ENCODE measurements at regions not wholly inside any gene's neighbourhood (a gene's known extent, or its start where the extent isn't known, plus 50 kb on each side); places are given as distances from the start of the nearest gene placed in this dataset.

- H3K9me3 Mint-ChIP-seq (ENCODE audit: unreplicated experiment): peaks cover 3% of the 10 kb centered on the region
- H3K36me3 Mint-ChIP-seq (ENCODE audit: unreplicated experiment): no peaks in the 10 kb centered on the region
- no peak overlapping the region for H3K4me3 Mint-ChIP-seq (ENCODE audit: unreplicated experiment)
- peaks cover 17% of the 10 kb centered on the region for H3K4me1 Mint-ChIP-seq (ENCODE audit: low read depth, unreplicated experiment)
- H3K27ac Mint-ChIP-seq (ENCODE audit: unreplicated experiment): no peak overlapping the region
- no peak for DNase-seq
- H3K27me3 Mint-ChIP-seq (ENCODE audit: unreplicated experiment): peaks cover 8% of the 10 kb centered on the region
- no peak for TF ChIP-seq CTCF (IDR thresholded peaks at IDR 0.05; ENCODE audit: partially characterized antibody, unreplicated experiment)
Observed at GRCh38 chr2:121135168-121135853, 149.7 kb downstream of the TFCP2L1 start.

DNA sequence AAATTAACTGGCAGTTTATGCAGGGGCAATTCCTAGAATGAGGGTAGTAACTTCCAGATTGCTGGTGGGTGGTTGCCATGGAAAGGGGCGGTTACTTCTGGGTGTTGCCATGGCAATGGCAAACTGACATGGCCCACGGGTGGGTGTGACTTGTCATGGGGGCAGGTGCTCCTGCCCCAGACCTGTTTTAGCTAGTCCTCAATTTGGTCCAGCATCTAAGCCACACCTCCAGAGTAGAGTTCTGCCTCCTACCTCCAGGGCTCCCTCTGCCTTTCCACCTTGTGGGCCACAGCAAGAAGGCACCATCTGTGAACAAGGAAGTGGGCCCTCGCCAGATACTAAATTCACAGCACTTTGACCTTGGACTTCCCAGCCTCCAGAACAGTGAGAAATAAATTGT lies 148.7 kb downstream of the TFCP2L1 start:
- Mint-ChIP-seq H3K4me1 (ENCODE audit: low read depth, unreplicated experiment) (peaks cover 12% of the 10 kb centered on the region), H3K4me3 (ENCODE audit: unreplicated experiment) (no peak overlapping the region)

GRCh38 chr2:121137571-121137970 lies 147.4 kb downstream of the TFCP2L1 start:
- no peaks in the 10 kb centered on the region for H3K36me3 Mint-ChIP-seq (ENCODE audit: unreplicated experiment)
- no peak overlapping the region for H3K27ac Mint-ChIP-seq (ENCODE audit: unreplicated experiment)
- no peak overlapping the region for H3K4me3 Mint-ChIP-seq (ENCODE audit: unreplicated experiment)
- no peak for TF ChIP-seq CTCF (IDR thresholded peaks at IDR 0.05; ENCODE audit: partially characterized antibody, unreplicated experiment)
- H3K4me1 Mint-ChIP-seq (ENCODE audit: low read depth, unreplicated experiment): peaks cover 8% of the 10 kb centered on the region
- H3K27me3 Mint-ChIP-seq (ENCODE audit: unreplicated experiment): peaks cover 7% of the 10 kb centered on the region
- no peak for DNase-seq
- peaks cover 3% of the 10 kb centered on the region for H3K9me3 Mint-ChIP-seq (ENCODE audit: unreplicated experiment)

More for the DNA sequence above, 148.7 kb downstream of the TFCP2L1 start:
- Mint-ChIP-seq H3K9me3 (ENCODE audit: unreplicated experiment) (peaks cover 3% of the 10 kb centered on the region), H3K36me3 (ENCODE audit: unreplicated experiment) (no peaks in the 10 kb centered on the region), H3K27ac (ENCODE audit: unreplicated experiment) (no peak overlapping the region), H3K27me3 (ENCODE audit: unreplicated experiment) (peaks cover 10% of the 10 kb centered on the region)
- TF ChIP-seq CTCF (IDR thresholded peaks at IDR 0.05; ENCODE audit: partially characterized antibody, unreplicated experiment): no peak
- DNase-seq: no peak

- Mint-ChIP-seq H3K4me1 (ENCODE audit: low read depth, unreplicated experiment) (no peaks in the 10 kb centered on the region), H3K27me3 (ENCODE audit: unreplicated experiment) (peaks cover 2% of the 10 kb centered on the region), H3K4me3 (ENCODE audit: unreplicated experiment) (no peak overlapping the region), H3K27ac (ENCODE audit: unreplicated experiment) (no peak overlapping the region), H3K9me3 (ENCODE audit: unreplicated experiment) (no peaks in the 10 kb centered on the region), H3K36me3 (ENCODE audit: unreplicated experiment) (no peaks in the 10 kb centered on the region)
- no peak for TF ChIP-seq CTCF (IDR thresholded peaks at IDR 0.05; ENCODE audit: partially characterized antibody, unreplicated experiment)
- DNase-seq: no peak
Observed at GRCh38 chr2:121140734-121141133, 144.3 kb downstream of the TFCP2L1 start.

- no peaks in the 10 kb centered on the region for H3K36me3 Mint-ChIP-seq (ENCODE audit: unreplicated experiment)
- H3K27ac Mint-ChIP-seq (ENCODE audit: unreplicated experiment): no peak overlapping the region
- H3K9me3 Mint-ChIP-seq (ENCODE audit: unreplicated experiment): no peaks in the 10 kb centered on the region
Observed at GRCh38 chr2:121142452-121142851, 142.6 kb downstream of the TFCP2L1 start.

More at GRCh38 chr2:121142452-121142851, 142.6 kb downstream of the TFCP2L1 start:
- no peaks in the 10 kb centered on the region for H3K4me1 Mint-ChIP-seq (ENCODE audit: low read depth, unreplicated experiment)
- DNase-seq: no peak
- no peak for TF ChIP-seq CTCF (IDR thresholded peaks at IDR 0.05; ENCODE audit: partially characterized antibody, unreplicated experiment)
- no peak overlapping the region for H3K4me3 Mint-ChIP-seq (ENCODE audit: unreplicated experiment)
- peaks cover 2% of the 10 kb centered on the region for H3K27me3 Mint-ChIP-seq (ENCODE audit: unreplicated experiment)
